ENCODE measurements at regions not wholly inside any gene's neighbourhood (a gene's known extent, or its start where the extent isn't known, plus 50 kb on each side); places are given as distances from the start of the nearest gene placed in this dataset.
"Not testable (repeated sequence)": the region's sequence is repeated elsewhere in the genome, so short reads cannot be mapped to it uniquely, and the experiment has no call there.

DNA sequence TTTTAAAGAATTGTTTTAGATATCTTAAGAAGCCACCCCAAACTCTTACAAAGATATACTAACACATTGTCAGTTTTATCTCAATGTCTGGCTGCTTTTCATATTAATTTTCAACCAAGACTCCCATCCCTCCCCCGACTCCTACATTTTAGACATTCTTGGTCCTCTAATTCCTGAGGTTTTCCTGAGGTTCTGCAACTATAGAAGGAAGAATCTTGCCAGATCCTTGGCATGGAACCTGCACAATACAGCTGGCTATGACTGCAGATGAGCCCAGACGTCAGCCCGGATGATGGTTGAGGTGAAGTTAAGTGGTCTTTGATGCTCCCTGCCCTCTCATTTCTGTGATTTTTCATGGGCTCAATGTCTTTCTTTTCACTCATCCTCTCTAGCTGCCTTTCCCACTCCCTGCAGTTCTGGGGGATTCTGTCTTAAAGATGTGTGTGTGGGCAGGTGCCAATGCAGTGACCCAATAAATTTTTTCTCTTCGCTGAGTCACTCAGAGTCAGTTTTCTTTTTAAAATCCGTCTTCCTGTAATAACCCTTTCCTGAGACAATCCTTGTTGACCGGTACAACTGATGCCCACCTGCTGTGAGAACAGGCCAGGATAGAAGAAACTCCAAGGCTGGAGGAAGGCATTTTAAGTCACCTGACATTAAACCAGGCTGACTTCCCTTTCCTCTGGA, 237.8 kb upstream of the GAS1 start:
- H3K27ac Mint-ChIP-seq, result no peak overlapping the region
- no peaks in the 10 kb centered on the region for H3K4me1 Mint-ChIP-seq (ENCODE audit: low read depth)
- H3K27me3 Mint-ChIP-seq (ENCODE audit: low read depth), result no peaks in the 10 kb centered on the region
- no peak overlapping the region for H3K4me3 Mint-ChIP-seq
- no peaks in the 10 kb centered on the region for H3K9me3 Mint-ChIP-seq
- DNase-seq (ENCODE audit: low spot score), result no peak
- no peaks in the 10 kb centered on the region for H3K36me3 Mint-ChIP-seq (ENCODE audit: low read depth)

DNA sequence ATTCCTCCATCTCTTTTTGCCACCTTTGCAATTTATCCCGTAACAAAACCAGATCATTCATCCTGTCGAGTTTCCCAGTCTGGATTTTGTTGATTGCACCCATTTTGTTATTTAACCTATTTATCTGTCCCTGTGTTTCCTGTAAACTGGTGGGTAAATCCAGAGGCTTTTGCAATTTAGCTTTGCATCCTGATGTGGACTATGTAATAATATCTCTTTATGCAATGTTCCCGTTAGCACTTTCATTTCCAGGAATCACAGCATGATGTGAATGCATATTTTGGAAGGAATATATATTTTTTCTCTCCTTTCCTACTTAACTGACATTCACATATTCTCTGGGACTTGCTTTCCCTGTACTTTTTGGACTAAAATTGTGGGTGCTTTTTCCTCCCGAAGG, 240.3 kb upstream of the GAS1 start:
- Mint-ChIP-seq H3K4me1 (ENCODE audit: low read depth) (no peaks in the 10 kb centered on the region), H3K4me3 (no peak overlapping the region), H3K9me3 (no peaks in the 10 kb centered on the region), H3K27me3 (ENCODE audit: low read depth) (no peaks in the 10 kb centered on the region), H3K36me3 (ENCODE audit: low read depth) (no peaks in the 10 kb centered on the region), H3K27ac (no peak overlapping the region)
- DNase-seq (ENCODE audit: low spot score), result no peak

DNA sequence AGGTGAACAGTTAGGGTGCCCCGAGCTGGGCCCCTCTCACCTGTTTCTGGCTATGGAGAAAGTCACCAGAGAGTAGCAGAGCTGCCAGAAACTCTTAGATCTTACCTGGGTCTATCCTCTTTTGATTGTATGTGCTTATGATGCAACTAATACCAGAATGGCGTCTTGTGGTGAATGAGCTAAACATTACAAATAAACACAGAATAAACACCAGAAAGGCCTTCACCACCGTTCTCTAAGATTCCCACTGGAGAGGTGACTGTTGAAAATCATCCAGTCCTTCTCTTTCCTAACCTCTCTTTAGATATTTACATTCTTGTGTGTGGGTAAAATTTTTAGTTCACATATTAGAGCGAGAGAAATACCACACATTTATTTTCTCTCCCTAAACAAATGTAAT, 241.7 kb upstream of the GAS1 start:
- H3K4me1 Mint-ChIP-seq (ENCODE audit: low read depth), result no peaks in the 10 kb centered on the region
- DNase-seq (ENCODE audit: low spot score), result no peak
- no peaks in the 10 kb centered on the region for H3K36me3 Mint-ChIP-seq (ENCODE audit: low read depth)
- no peak overlapping the region for H3K27ac Mint-ChIP-seq
- H3K27me3 Mint-ChIP-seq (ENCODE audit: low read depth), result no peaks in the 10 kb centered on the region
- H3K4me3 Mint-ChIP-seq, result no peak overlapping the region
- no peaks in the 10 kb centered on the region for H3K9me3 Mint-ChIP-seq

- no peak overlapping the region for H3K27ac Mint-ChIP-seq
- H3K4me1 Mint-ChIP-seq (ENCODE audit: low read depth), result peaks cover 4% of the 10 kb centered on the region
- no peaks in the 10 kb centered on the region for H3K9me3 Mint-ChIP-seq
- no peaks in the 10 kb centered on the region for H3K36me3 Mint-ChIP-seq (ENCODE audit: low read depth)
- H3K27me3 Mint-ChIP-seq (ENCODE audit: low read depth), result peaks cover 11% of the 10 kb centered on the region
- DNase-seq (ENCODE audit: low spot score), result no peak
- H3K4me3 Mint-ChIP-seq, result no peak overlapping the region
These were observed 245.8 kb upstream of the GAS1 start for GRCh38 chr9:87193151-87193550.

DNA sequence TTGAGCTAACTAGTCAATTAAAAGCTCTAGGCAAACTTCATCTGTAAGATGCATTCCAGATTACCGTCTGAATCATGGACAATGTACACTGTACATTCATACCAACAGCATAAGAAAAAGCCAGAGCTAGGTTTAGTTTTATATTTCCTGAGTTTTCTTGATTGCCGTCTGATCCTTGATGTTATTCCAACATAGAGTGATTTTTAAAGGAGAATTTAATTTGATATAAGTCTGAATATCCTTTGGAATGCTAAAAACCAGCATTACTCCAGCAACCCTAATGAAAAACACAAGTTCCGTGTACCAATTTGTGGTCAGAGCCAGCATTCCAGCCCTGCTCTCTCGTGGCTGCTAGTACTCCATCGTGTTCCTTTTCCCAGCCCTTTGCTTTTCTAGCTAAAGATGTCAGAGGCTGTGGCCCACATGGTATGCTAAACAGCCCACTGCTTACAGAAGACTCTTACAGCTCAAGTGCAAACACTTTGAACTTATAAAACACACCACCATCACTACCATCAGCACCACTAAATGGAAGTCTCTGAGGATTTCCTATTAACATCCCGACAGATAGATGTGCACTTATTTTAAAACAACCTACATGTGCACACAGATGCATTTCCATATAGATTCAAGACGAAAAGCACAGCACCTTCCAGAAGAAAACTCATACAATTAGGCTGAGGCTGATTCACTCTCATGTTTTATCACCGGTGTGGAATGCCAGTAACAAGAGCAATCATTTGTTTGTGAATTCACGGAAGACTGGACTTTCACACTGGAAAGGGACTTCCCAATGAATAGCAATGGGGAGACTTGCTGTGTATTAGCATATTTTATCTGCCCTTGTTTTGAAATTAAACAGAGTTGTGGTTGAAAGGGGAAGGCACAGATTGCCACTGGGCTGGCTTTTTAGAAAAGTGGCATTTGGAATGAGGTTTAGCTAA, 246.9 kb upstream of the GAS1 start:
- no peak overlapping the region for H3K4me3 Mint-ChIP-seq
- no peaks in the 10 kb centered on the region for H3K36me3 Mint-ChIP-seq (ENCODE audit: low read depth)
- H3K27ac Mint-ChIP-seq, result no peak overlapping the region
- H3K27me3 Mint-ChIP-seq (ENCODE audit: low read depth), result peaks cover 11% of the 10 kb centered on the region
- H3K9me3 Mint-ChIP-seq, result no peaks in the 10 kb centered on the region
- H3K4me1 Mint-ChIP-seq (ENCODE audit: low read depth), result peaks cover 4% of the 10 kb centered on the region
- no peak for DNase-seq (ENCODE audit: low spot score)

GRCh38 chr9:87195306-87195705, 248.0 kb upstream of the GAS1 start:
- Mint-ChIP-seq H3K27me3 (ENCODE audit: low read depth) (peaks cover 11% of the 10 kb centered on the region), H3K9me3 (no peaks in the 10 kb centered on the region), H3K36me3 (ENCODE audit: low read depth) (no peaks in the 10 kb centered on the region), H3K4me1 (ENCODE audit: low read depth) (peaks cover 4% of the 10 kb centered on the region), H3K27ac (no peak overlapping the region), H3K4me3 (no peak overlapping the region)
- no peak for DNase-seq (ENCODE audit: low spot score)

- H3K9me3 Mint-ChIP-seq, result no peaks in the 10 kb centered on the region
- no peak overlapping the region for H3K27ac Mint-ChIP-seq
- no peak overlapping the region for H3K4me3 Mint-ChIP-seq
- no peak for DNase-seq (ENCODE audit: low spot score)
- no peaks in the 10 kb centered on the region for H3K36me3 Mint-ChIP-seq (ENCODE audit: low read depth)
- H3K27me3 Mint-ChIP-seq (ENCODE audit: low read depth), result peaks cover 11% of the 10 kb centered on the region
- H3K4me1 Mint-ChIP-seq (ENCODE audit: low read depth), result peaks cover 4% of the 10 kb centered on the region
These were observed 250.2 kb upstream of the GAS1 start for GRCh38 chr9:87197349-87198130.

- Mint-ChIP-seq H3K9me3 (no peaks in the 10 kb centered on the region), H3K27me3 (ENCODE audit: low read depth) (peaks cover 12% of the 10 kb centered on the region), H3K27ac (no peak overlapping the region), H3K36me3 (ENCODE audit: low read depth) (no peaks in the 10 kb centered on the region), H3K4me1 (ENCODE audit: low read depth) (peaks cover 4% of the 10 kb centered on the region), H3K4me3 (no peak overlapping the region)
- no peak for DNase-seq (ENCODE audit: low spot score)
These were observed 251.4 kb upstream of the GAS1 start for GRCh38 chr9:87198716-87199115.

- no peaks in the 10 kb centered on the region for H3K36me3 Mint-ChIP-seq (ENCODE audit: low read depth)
- H3K4me1 Mint-ChIP-seq (ENCODE audit: low read depth), result peaks cover 4% of the 10 kb centered on the region
- H3K9me3 Mint-ChIP-seq, result no peaks in the 10 kb centered on the region
- H3K4me3 Mint-ChIP-seq, result no peak overlapping the region
- DNase-seq (ENCODE audit: low spot score), result no peak
- peaks cover 14% of the 10 kb centered on the region for H3K27me3 Mint-ChIP-seq (ENCODE audit: low read depth)
- H3K27ac Mint-ChIP-seq, result no peak overlapping the region
These were observed 252.0 kb upstream of the GAS1 start for GRCh38 chr9:87199278-87199677.

- H3K27ac Mint-ChIP-seq, result no peak overlapping the region
- no peaks in the 10 kb centered on the region for H3K9me3 Mint-ChIP-seq
- DNase-seq (ENCODE audit: low spot score), result no peak
- H3K27me3 Mint-ChIP-seq (ENCODE audit: low read depth), result peaks cover 14% of the 10 kb centered on the region
- no peak overlapping the region for H3K4me3 Mint-ChIP-seq
- H3K36me3 Mint-ChIP-seq (ENCODE audit: low read depth), result no peaks in the 10 kb centered on the region
- peaks cover 4% of the 10 kb centered on the region for H3K4me1 Mint-ChIP-seq (ENCODE audit: low read depth)
These were observed 252.5 kb upstream of the GAS1 start for GRCh38 chr9:87199782-87200181.

DNA sequence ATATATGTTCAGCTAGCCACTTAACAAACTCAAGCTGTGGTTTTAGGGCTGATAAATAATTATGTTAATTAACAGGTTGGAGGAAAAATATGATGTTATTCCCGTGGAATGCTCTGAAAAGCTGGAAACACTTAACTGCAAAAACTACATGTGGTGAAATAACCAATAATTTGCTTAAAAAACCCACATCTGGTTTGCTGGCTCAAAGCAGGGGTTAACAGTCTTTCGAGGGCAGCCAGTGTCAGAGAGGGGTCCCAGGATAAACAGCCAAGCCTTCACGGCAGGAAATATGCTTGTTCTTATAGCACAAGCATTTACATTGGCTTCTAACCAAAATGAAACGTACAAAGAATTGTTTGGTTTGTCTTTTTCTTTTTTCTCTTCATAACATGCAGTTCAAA, 254.0 kb upstream of the GAS1 start:
- H3K27ac Mint-ChIP-seq, result no peak overlapping the region
- DNase-seq (ENCODE audit: low spot score), result no peak
- no peaks in the 10 kb centered on the region for H3K36me3 Mint-ChIP-seq (ENCODE audit: low read depth)
- H3K4me1 Mint-ChIP-seq (ENCODE audit: low read depth), result peaks cover 3% of the 10 kb centered on the region
- no peak overlapping the region for H3K4me3 Mint-ChIP-seq
- peaks cover 10% of the 10 kb centered on the region for H3K27me3 Mint-ChIP-seq (ENCODE audit: low read depth)
- H3K9me3 Mint-ChIP-seq, result no peaks in the 10 kb centered on the region

GRCh38 chr9:87206064-87206661, 258.9 kb upstream of the GAS1 start:
- H3K27ac Mint-ChIP-seq, result no peak overlapping the region
- H3K4me1 Mint-ChIP-seq (ENCODE audit: low read depth), result no peaks in the 10 kb centered on the region
- no peaks in the 10 kb centered on the region for H3K36me3 Mint-ChIP-seq (ENCODE audit: low read depth)
- H3K9me3 Mint-ChIP-seq, result no peaks in the 10 kb centered on the region
- no peak for DNase-seq (ENCODE audit: low spot score)
- no peak overlapping the region for H3K4me3 Mint-ChIP-seq
- H3K27me3 Mint-ChIP-seq (ENCODE audit: low read depth), result peaks cover 6% of the 10 kb centered on the region

DNA sequence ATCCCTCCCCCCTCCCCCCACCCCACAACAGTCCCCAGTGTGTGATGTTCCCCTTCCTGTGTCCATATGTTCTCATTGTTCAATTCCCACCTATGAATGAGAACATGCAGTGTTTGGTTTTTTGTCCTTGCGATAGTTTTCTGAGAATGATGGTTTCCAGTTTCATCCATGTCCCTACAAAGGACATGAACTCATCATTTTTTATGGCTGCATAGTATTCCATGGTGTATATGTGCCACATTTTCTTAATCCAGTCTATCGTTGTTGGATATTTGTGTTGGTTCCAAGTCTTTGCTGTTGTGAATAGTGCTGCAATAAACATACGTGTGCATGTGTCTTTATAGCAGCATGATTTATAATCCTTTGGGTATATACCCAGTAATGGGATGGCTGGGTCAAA, 263.4 kb upstream of the GAS1 start:
- H3K9me3 Mint-ChIP-seq; DNase-seq (ENCODE audit: low spot score); H3K27ac Mint-ChIP-seq; H3K4me3 Mint-ChIP-seq; H3K36me3 Mint-ChIP-seq (ENCODE audit: low read depth); H3K27me3 Mint-ChIP-seq (ENCODE audit: low read depth); H3K4me1 Mint-ChIP-seq (ENCODE audit: low read depth): not testable (repeated sequence)

- Mint-ChIP-seq H3K27ac (no peak overlapping the region), H3K4me3 (no peak overlapping the region), H3K36me3 (ENCODE audit: low read depth) (no peaks in the 10 kb centered on the region), H3K9me3 (no peaks in the 10 kb centered on the region), H3K4me1 (ENCODE audit: low read depth) (no peaks in the 10 kb centered on the region), H3K27me3 (ENCODE audit: low read depth) (peaks cover 3% of the 10 kb centered on the region)
- no peak for DNase-seq (ENCODE audit: low spot score)
These were observed 264.4 kb upstream of the GAS1 start for GRCh38 chr9:87211669-87212068.

All from T-helper 2 cell treated with Interferon-gamma antibody and Interleukin-4, amounts not matched to agents 5 μg/mL and 100 μg/mL, for 36 hours (primary cell).